Cardiac muscle cell (in vitro differentiated cells and primary cell): ENCODE measurements at regions not wholly inside any gene's neighbourhood (a gene's known extent, or its start where the extent isn't known, plus 50 kb on each side); places are given as distances from the start of the nearest gene placed in this dataset.

Experiments
- DNase-seq, 2 donors: peaks; one replicate each; pipeline versions ENCODE4 v3.0.0 to v3.0.0-alpha.2; 2010 to 2017; ENCODE audit warnings: low read depth in 1 of 2, low spot score in 1 of 2
- H3K27ac ChIP-seq: fragments of 200-600 bp; sonication (generic); 2 replicates; pipeline ENCODE4 v1.5.1; 2016
- H3K27me3 ChIP-seq: fragments of 200-600 bp; sonication (generic); 2 replicates; pipeline ENCODE4 v1.6.0; 2016; ENCODE audit warnings: control low read depth
- H3K36me3 ChIP-seq: fragments of 200-600 bp; sonication (generic); 2 replicates; pipeline ENCODE4 v1.5.1; 2016; ENCODE audit warnings: control low read depth
- H3K4me1 ChIP-seq: fragments of 200-600 bp; sonication (generic); 2 replicates; pipeline ENCODE4 v1.8.1; 2017; ENCODE audit warnings: low read depth, mild to moderate bottlenecking, mixed run types
- H3K4me3 ChIP-seq: fragments of 200-600 bp; sonication (generic); 2 replicates; pipeline ENCODE4 v1.5.1; 2016; ENCODE audit warnings: mild to moderate bottlenecking
- H3K9me3 ChIP-seq: fragments of 200-600 bp; sonication (generic); 2 replicates; pipeline ENCODE4 v1.5.1; 2017; ENCODE audit warnings: low read depth, mild to moderate bottlenecking, control low read depth
- TF ChIP-seq, protein P1 (sequence below): IDR thresholded peaks from 2 replicates; pipeline ENCODE4 v1.5.1; 2012; ENCODE audit warnings: low read depth, mild to moderate bottlenecking, low read length

DNA sequence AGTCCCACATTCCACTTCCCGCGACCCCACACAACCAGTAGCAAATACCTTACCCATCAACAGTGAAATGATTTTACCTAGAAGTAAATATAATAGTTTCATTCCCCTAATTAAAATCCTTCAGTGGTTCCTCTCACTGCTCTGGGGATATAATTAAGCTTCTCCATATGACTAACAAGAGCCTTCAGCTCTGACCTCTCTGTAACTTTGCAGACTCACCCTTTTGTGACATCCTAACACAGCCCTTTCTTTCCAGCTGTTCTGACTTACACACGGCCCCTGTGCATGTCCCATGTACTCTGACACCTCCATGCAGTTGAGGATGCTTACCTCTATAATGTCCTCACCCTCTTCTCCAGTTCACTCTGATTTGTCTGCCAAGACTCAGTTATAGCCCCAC is 137.3 kb upstream of the SPAG17 start:
- Histone ChIP-seq H3K27me3 (no peaks in the 10 kb centered on the region), H3K4me3 (no peak overlapping the region), H3K36me3 (no peaks in the 10 kb centered on the region), H3K4me1 (no peaks in the 10 kb centered on the region), H3K27ac (no peak overlapping the region), H3K9me3 (no peaks in the 10 kb centered on the region)
- DNase-seq, result no peak
- TF ChIP-seq, protein P1, sequence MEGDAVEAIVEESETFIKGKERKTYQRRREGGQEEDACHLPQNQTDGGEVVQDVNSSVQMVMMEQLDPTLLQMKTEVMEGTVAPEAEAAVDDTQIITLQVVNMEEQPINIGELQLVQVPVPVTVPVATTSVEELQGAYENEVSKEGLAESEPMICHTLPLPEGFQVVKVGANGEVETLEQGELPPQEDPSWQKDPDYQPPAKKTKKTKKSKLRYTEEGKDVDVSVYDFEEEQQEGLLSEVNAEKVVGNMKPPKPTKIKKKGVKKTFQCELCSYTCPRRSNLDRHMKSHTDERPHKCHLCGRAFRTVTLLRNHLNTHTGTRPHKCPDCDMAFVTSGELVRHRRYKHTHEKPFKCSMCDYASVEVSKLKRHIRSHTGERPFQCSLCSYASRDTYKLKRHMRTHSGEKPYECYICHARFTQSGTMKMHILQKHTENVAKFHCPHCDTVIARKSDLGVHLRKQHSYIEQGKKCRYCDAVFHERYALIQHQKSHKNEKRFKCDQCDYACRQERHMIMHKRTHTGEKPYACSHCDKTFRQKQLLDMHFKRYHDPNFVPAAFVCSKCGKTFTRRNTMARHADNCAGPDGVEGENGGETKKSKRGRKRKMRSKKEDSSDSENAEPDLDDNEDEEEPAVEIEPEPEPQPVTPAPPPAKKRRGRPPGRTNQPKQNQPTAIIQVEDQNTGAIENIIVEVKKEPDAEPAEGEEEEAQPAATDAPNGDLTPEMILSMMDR, result no peak

DNA sequence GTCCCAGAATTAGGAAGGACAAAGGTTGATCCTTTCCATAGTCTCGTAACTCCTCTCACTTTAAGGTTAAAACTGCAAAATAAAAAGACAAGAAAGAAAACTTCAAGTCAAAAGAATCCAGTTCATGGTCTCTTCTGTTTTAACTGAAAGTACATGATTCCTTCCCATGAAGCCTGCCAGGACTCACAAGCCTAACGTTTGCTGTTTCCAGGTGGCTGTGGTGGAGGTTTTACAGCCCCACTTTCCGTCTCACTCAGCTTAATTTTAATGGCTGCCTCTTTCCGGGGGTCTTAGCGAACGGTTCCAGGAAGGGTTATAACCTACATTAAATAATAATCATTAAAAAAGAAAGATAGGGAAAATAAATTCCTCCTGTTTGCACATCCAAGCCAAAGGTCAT is 136.8 kb upstream of the SPAG17 start:
- H3K9me3 ChIP-seq, result no peaks in the 10 kb centered on the region
- H3K27ac ChIP-seq, result no peak overlapping the region
- TF ChIP-seq, protein P1, result no peak
- no peaks in the 10 kb centered on the region for H3K27me3 ChIP-seq
- H3K4me3 ChIP-seq, result no peak overlapping the region
- no peaks in the 10 kb centered on the region for H3K36me3 ChIP-seq
- no peaks in the 10 kb centered on the region for H3K4me1 ChIP-seq
- no peak for DNase-seq

DNA sequence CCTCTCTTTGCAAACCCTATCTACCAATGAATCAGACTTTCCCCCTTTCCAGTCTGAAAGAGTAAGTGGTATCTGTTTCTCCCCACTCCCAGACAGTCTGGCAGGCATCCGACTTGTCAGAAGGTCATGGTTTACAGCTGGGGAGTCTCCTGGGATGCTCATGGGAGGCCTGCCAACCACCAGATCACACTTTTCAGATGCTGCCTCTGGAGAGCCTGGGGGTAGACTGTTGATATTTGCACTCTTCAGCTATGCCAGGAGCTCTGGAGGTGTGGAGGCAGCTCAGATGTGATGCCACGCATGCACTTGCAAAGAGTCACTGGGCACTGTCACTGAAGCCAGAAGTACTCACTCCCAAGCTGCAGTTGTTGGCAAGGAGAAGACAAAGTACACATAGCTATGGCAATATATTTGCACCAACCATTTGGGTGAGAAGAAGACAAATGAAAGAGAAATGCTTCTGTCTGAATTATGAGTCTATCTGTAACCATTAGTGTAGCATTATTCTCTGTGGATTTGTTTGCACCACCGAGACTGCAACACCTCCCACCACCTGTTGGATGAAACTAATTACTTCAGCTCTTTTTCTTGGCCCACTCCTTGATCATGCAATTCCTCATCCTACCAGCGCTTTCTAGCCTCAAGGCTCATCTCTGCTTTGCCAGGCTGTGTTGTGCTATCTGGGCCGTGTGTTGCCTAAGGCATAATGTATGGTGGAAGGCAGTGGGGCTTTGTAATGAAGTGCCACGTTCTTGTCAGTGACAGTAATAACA is 133.0 kb upstream of the SPAG17 start:
- Histone ChIP-seq H3K9me3 (no peaks in the 10 kb centered on the region), H3K36me3 (no peaks in the 10 kb centered on the region), H3K27me3 (no peaks in the 10 kb centered on the region), H3K4me1 (no peaks in the 10 kb centered on the region), H3K27ac (no peak overlapping the region), H3K4me3 (no peak overlapping the region)
- TF ChIP-seq, protein P1, result no peak
- peak in 1 of 2 donors; percentile 25 for DNase-seq

DNA sequence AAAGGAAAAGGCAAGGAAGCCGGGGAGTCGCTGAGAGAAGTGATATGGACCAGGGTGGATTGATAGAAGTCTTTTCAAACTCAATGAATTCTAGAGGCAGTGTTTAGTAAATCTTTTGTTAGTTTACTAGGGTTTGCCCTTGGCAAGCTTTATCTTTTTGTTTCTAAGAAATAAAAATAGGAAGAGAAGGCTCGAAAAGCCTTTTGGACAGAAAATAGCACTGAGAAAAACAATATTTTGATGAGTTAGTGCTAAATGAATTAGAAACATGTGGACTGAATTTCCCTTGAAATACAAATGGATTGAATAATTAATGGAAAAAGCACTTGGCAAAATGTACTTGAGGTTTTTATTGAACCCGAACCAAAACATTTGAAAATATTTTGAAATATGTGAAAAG is 121.8 kb upstream of the SPAG17 start:
- TF ChIP-seq, protein P1, result no peak
- DNase-seq, result no peak
- no peak overlapping the region for H3K27ac ChIP-seq

DNA sequence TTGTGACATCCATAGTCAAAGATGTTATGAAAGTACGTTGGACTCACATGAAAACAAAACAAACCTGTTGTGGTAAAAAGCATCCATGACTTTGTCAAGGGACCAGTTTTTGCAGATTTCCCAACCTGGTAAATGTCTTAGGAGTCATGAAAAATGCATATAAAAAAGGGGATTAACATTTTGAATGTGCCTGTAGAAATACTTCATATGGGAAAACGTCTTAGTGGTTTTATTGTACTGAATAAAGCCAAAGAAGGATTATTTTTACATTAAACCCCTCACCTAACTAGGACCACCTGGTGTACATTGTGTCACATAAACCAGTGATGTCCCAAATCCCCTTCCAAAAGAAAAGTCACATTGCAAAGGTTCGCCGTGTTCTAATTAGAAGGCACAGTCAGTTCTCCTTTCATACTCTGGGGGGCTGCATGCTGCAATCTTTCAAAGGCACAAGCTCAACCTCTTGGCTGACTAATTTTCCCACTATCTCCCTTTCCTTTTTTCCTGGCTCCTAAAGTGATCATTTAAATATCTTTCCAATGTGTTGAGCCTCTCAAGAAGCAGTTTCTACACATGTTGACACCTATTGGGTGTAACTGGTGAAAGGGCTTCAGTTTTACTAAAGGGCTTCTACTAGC is 119.8 kb upstream of the SPAG17 start:
- no peak overlapping the region for H3K27ac ChIP-seq
- peak; percentile 26 to 71 for DNase-seq

More for the DNA sequence above, 121.8 kb upstream of the SPAG17 start:
- H3K27me3 ChIP-seq, result peaks cover 6% of the 10 kb centered on the region
- no peaks in the 10 kb centered on the region for H3K9me3 ChIP-seq
- H3K4me1 ChIP-seq, result peaks cover 22% of the 10 kb centered on the region
- no peaks in the 10 kb centered on the region for H3K36me3 ChIP-seq
- H3K4me3 ChIP-seq, result no peak overlapping the region

More for the DNA sequence above, 119.8 kb upstream of the SPAG17 start:
- Histone ChIP-seq H3K4me3 (no peak overlapping the region), H3K27me3 (peaks cover 3% of the 10 kb centered on the region), H3K9me3 (no peaks in the 10 kb centered on the region), H3K4me1 (peaks cover 39% of the 10 kb centered on the region), H3K36me3 (no peaks in the 10 kb centered on the region)
- TF ChIP-seq, protein P1, result peak; percentile 43
